8988T (cell line): ENCODE measurements at regions not wholly inside any gene's neighbourhood (a gene's known extent, or its start where the extent isn't known, plus 50 kb on each side); places are given as distances from the start of the nearest gene placed in this dataset.

Experiments
- DNase-seq: peaks from one replicate; pipeline ENCODE4 v3.0.0; 2011

DNA sequence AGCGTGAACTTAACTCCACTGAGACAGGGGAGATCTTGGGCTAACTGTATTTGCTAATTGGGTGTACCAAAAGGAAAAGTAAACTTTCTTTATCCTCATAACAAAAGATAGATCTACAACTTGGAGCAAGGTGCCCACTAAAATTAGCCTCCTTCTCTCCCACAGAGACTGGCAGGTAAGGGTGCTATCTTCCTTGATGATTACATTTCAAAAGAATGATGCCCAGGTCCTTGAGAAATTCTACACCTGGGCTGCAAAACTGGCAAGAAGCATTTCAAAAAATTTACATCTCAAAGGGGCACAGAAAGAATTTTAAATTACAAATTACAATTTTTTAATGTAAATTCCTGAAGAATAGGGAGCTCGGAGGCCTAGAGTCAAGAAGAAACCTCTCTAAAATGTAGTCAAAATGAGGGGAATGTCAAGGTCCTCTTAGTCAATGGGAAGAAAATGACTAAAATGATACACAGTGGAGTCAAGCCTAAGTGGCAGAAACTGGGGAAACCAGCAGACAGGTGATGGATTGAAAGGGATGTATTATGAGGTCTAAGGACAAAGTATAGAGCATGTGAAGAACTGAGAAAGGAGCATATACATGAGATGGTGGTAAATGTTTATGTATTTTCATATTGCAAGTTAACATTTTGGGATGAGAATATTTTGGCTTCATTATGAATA, 348.3 kb upstream of the TUSC1 start:
- no peak for DNase-seq

DNA sequence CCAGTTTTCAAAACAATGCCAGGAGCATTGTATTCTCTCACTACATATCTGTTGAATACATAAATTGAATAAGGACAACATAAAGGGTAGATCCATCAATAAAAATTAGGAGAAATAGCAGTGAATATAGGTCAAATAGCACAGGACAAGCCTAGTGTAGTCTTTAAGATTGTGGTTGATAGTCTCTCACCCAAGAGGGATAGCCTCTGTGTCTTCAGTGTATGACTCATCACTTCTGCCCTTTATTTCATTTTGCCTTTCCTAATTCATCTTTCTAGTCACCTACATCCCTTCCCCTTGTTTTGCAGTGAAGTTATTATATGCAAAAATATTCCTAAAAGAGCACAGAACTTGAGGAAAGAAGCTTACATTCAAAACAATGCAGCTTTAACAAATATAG, 335.0 kb upstream of the TUSC1 start:
- no peak for DNase-seq

DNA sequence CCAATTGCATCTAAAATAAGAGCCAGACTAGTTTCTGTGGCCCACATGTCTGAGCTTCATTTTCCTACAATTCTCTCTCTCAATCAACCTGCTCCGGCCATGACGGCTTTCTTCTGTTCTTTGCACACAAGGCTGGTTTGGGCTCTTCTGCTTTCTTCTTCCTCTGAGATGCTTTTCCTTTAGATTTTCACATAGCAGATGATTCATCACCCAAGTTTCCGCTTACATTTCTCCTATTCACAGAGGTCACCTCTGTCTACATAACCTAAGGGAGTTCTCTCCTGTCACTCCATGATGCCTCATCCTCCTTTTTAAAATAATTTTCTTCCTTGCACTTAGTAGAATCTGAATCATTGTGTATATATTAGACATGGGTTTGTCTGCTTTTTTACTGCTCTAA, 334.6 kb upstream of the TUSC1 start:
- DNase-seq = no peak

DNA sequence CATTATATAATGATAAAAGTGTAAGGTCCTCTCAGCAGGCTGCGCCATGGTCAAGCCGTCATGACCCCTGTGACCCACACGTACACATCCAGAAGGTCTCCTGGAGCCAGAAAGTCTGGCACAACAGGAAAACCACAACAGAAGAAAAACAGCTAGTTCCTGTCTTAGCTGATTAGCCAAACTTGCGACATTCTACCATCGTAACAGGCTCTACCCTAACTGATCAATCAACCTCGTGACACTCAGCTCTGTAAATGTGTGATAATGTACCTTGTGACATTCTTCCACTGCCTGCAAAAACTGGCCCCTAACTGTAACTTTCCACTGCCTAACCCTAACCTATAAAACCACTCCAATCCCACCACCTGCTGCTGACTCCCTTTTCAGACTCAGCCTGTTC, 316.4 kb upstream of the TUSC1 start:
- DNase-seq = no peak

DNA sequence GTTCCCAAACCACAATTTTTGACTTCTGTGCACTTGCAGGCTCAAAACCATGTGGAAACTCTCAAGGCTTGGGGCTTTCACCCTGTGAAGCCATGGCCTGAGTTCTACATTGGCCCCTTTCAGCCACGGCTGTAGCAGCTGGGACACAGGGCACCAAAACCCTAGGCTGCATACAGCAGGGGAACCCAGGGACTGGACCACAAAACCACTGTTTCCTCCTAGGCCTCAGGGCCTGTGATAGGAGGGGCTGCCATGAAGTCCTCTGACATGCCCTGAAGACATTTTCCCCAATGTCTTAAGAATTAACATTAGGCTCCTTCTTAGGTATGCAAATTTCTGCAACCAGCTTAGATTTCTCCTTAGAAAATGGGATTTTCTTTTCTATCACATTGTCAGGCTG, 312.1 kb upstream of the TUSC1 start:
- DNase-seq = no peak

DNA sequence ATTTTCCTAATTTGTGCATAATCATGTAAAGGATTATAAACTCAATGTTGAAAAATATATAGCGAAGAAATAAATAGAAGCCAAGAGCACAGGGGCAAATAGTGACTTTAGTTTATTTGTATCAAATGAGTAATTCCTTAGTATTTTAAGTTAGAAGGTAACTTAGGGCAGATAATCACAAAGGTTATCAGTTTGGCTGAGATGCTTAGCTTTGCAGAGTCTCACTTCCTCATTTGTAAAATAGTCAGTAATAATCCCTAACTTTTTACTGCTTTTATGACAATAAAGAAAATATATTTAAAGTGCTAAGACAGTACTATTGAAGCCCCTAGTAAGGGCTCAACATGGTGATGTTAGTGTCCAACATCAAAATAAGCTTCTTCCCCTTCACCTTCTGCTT, 297.4 kb upstream of the TUSC1 start:
- DNase-seq = no peak

DNA sequence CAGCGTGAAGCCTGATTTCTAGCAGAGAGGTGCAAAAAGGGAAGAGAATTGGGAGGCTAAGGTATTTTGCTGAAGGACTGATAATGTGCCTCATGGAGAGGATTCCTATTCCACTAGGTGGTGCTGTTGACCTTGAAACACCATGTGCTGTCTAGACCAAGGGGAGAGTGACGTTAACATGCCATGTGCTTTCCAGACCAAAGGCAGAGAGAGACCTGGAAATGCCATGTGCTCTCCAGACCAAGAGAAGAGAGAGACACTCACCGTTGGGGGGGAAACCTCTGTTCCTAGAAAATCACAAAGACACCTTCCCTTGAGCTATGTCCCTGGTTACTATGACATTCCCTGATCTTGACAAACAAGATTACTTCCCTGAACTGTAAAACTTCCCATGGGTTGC, 286.0 kb upstream of the TUSC1 start:
- DNase-seq = no peak

DNA sequence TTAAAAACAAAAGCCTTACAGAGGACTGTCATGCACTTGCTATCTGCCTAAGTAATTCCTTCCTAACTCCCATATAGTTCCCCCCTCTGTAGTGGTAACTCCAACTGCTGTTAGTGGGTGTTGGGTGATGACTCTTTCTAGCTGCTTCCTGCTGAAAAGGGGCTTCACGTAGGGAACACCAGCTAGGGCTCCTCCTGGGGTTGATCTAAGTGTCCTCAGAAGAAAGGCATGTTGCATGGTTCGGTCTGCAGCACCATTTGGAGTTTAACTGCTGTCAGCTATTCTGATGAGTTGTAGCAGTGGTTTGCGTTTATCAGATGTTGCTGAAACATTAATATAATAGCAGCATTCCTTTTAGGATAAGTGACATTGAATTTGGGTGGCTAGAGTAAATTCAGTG, 281.9 kb upstream of the TUSC1 start:
- DNase-seq = no peak

DNA sequence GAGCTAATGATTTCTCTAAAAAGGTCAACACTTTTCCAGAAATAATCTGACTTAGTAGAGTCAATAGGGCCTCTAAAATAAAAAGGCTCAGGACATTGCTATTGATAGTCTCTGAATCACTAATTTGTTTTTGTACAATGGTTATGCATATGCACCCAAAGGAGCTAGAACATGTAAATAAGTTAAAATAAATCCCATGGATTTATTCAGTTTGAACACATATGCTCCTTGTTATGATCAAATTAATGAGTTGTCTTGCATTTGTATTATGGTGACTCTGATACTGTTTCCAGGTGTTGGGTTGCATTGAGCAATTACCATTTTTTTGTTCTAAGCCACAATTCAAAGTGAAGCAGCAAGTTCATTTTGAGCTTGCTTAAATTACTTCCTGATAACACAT, 276.0 kb upstream of the TUSC1 start:
- no peak for DNase-seq

DNA sequence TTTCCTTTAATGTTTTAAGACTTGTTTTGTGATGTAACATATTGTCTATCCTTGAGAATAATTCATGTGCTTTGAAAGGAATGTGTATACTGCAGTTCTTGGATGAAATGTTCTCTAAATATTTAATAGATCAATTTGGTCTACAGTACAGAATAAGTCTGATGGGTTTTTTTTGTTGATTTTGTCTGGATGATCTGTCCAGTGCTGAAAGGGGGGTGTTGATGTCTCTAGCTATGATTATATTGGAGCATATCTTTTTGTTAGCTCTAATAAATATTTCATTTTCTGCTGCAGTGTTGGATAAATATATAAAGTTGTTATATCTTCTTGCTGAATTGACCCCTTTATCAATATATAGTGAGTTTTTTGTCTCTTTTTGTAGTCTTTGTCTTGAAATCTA, 269.9 kb upstream of the TUSC1 start:
- DNase-seq = no peak

DNA sequence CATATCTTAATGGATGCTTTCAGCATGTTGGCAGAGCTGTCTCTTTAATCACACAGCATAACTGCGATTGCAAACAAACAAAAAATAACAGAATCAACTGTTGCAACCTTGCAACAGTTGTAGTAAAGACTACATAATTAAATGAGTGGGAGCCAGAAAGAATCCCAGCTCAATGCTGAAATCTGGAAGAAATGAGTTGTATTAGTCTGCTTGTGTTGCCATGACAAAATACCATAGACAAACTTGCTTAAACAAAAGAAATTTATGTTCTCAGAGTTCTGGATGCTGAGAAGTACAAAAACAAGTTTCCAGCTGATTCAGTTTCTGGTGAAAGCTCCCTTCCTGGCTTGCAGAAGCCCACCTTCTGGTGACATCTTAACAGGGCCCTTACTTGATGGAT, 260.9 kb upstream of the TUSC1 start:
- DNase-seq = no peak

DNA sequence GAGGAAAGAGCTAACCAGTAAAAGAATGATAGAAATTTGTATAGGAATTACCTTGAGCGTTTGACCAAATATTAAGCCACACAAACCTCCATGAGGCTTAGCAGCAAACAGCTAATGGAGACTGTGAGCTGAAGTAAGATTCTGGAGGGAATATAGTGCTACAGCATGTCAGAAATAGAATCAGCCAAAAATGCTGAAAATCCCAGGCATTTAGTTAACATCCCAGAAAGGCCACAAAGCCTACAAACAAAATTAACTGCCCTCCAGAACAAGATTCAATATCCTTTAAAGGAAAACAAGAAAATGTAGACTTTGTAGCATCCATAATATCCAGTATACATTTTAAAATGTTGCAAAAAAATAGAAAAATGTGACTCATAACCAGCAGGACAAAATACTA, 257.8 kb upstream of the TUSC1 start:
- DNase-seq = no peak

DNA sequence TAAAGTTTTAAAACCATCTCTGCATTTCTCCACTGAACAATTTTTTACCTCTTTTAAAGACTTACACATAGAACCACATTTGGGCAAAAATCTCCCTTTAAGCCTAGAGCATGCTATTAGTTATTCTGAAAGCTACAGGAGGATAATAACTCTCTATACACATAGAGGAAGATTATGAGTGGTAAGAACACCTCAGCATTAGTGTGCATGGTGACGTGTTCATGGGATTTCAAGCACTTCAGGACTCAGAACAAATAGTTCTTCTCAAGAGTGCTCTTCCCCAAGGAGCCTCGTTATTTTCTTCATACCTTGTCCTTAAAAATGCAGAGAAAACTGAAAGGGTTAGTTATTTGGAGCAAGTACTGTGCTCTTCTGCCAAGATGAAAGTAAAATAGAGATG, 256.9 kb upstream of the TUSC1 start:
- no peak for DNase-seq

DNA sequence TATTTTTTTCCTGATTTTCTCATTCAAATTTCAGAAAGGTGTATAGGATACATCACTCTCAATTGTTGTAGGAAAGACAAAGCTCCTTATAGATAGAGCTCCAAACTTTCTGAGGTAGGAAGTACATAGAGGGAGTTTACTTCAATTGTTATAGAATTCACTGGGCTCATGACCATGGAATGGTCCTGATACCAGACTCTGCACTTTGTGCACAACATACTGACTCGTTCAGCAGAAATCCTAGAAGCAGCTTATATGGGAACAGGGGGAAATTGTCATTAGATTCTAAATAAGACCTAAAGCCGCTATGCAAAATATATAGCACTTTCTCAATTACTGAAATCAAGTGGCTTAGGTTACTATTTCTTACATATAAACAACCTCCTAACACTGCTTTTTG, 240.5 kb upstream of the TUSC1 start:
- DNase-seq = no peak

DNA sequence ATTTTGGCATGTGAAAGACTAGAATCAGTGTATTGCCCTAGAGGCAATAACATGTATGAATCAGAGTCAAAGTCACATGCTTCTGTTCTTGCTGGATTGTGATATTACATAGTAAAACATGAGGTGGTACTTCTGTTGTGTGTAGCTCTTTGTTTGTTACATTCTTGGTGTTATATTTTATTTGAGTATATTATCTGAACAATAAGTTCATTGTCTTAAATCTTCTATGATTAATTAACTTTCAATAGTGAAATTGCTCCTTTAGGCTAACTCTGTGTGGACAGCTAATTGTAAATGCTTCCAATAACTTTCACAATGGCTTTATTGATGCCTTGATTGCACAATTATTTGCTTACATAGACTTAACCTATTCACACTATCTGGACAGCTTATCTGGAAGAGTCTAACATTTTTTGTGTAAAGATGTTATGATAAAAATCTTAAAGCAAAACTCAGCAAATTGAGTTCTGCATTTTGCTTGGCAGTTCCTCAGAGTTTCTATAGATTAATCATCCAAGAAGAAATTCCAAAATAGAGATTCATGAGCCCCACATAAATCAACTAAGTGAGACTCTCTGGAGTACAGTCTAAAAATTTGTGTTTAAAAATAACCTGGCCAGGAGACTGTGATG, 239.6 kb upstream of the TUSC1 start:
- no peak for DNase-seq

DNA sequence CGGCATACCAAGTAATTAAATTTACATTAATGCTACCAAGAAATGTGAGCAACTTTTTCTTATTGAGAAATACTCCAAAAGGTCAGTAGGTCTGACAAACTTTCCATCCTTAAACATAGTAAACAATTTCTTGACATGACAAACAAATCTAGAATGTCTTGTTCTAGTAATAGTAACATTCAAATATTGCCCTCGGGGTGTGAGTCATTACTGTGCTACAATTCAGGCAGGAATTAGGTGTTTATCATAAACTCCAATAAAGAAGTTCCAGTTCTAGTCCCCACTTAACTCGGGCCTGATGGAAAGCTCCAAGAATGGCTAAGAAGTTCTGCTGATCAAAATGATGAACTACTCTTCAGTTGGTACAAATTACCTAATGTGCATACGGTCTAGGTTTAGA, 235.6 kb upstream of the TUSC1 start:
- no peak for DNase-seq

DNA sequence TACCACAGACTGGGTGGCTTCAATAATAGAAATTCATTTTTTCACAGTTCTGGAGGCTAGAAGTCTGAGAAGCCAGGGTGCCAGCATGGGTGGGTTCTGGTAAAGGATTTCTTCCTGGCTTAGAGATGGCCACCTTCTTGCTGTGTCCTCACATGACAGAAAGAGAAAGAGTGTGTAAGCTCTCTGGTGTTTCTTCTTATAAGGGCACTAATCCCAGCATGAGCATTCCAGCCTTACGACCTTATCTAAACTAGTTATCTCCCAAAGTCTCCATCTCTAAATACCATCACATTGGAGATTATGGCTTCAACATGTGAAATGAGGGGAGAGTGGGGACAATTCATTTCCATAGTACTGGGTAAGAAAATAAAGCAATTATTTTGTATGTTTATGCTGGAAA, 226.5 kb upstream of the TUSC1 start:
- DNase-seq = no peak

DNA sequence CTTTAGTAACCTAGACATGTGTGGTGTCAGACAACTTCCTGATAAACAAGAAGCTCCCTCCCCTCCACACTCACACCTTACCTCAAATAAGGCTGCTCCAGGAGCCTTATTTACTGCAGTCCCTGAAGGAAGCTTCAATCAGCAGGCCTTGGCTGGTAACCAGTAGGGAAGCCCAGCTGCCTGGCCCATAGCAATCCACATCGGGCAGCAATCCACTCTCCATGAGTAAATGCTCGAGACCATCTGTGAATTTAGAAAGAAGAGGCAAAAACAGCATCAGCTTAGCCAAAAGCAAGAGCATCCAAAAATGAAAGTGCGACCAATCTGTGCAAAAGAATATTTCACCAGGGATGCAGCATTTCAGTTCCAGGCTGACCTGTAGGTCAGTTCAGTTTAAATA, 213.3 kb upstream of the TUSC1 start:
- DNase-seq = no peak

DNA sequence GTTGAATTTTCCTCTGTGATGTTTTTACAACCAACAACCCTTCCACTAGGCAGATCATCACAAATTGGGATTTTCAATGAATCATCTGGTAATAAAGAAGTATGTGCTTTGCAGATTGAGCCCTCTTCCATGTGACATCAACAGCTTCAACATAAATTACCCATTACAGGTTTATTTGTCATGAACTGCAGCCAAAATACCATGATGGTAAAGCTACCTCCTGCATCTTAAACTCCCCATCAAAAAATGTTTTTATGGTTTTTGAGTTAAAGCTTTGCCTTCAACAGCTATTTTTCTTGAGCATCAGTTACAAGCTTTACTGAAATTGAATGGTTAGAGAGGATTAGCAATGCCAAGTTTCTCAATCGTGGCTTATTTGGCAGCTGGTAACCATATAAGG, 211.4 kb upstream of the TUSC1 start:
- DNase-seq = no peak

DNA sequence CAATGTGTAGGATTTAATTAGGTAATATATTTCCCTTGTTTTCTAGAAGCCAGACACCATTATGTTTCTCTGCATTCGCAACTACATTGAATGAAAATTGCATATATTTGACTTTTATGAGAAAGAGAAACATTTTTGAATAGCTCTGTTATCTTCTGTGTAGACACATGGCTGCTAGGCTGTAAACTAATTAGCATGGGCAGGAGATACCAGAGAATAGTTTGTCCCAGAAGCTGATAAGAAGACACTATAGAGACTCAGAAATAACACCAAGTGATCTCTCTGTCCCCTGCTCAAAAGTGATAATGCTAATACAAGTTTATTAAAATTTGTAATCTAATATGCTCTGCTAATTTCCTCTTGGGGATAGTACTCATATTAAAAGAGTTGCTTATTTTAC, 198.0 kb upstream of the TUSC1 start:
- no peak for DNase-seq

DNA sequence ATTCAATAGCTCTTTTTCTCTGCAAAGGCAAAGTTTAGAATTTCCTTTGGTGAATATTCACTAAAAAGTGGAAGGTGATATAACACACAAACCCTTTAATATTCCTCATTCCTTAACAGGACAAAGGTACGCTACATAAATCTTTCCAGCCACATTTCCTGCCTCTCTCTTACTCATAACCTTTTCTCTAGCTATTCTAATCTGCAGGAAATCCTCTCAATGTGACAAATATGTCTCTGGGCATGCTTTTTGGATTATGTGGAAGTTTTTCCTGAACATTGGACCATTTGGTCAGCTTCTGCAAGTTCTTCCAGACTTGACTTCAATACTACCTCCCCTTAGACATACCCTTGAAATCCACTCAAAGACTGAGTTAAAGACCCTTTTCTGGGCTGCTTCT, 186.3 kb upstream of the TUSC1 start:
- no peak for DNase-seq

DNA sequence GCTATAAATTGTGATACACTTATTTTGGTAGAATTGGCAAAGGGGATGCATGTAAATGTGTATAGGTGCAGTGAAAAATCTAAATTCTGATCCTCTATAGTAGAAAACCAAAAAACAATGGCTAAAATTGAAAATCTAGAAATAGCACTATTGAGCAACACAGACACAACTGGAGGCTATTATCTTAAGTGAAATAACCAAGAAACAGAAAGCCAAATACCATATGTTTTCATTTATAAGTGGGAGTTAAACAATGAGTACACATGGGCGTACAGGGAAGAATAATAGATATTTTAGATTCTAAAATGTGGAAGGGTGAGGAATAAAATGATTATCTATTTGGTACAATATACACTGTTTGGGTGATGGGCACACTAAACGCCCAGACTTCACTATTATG, 183.2 kb upstream of the TUSC1 start:
- no peak for DNase-seq

DNA sequence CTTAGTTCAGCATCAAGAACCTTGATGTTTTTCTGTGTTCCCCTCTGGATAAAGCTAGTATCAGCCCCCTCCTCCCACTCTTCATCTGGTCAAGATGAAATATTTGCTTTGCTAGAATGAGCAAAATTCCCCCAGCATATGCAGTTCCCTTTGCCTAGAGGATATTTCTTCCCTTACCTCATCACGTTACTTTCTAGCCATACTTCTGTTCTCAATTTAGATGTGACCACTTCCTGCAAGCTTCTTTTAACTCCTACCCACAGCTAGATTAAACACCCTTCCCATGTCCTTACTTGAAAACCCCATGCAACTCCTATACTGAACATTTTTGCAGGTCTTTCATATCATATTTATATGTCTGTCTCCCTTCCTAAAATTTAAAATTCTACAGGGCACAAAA, 178.9 kb upstream of the TUSC1 start:
- no peak for DNase-seq

DNA sequence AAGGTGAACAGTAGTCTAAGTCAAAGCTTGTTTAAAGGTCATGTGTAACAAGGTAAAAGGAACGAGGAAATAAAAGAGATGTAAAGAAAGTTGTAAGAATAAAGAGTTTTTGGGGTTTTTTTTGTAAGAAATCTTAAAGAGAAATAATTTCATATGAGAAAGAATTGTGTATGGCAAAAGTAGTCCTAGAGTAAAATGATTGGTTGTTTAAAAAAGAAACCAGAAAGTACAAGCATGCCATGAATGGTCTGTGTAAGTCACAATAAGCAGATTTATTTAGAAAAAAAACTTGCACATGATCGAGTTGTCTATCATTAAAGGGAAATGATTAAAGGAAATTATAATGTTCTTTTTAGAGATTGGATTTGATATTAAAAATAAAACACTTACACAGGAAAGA, 172.6 kb upstream of the TUSC1 start:
- DNase-seq = no peak

DNA sequence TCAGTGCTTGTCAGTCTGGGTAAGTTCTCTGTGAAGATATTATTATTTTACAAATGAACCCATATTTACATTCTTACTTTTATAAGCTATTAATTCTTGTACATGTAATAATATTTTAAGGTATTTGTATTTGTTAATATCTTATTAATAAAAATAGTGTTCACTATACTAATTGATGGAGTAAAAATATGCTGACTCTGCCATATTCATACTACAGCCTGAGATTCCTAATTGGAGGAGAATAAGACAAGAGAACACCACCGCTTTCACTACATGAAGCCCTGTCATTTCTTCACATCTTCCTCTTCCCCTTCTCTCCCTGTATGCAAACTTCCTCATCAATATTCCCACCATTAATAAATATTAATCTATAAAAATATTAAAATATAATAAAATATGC, 167.6 kb upstream of the TUSC1 start:
- no peak for DNase-seq

DNA sequence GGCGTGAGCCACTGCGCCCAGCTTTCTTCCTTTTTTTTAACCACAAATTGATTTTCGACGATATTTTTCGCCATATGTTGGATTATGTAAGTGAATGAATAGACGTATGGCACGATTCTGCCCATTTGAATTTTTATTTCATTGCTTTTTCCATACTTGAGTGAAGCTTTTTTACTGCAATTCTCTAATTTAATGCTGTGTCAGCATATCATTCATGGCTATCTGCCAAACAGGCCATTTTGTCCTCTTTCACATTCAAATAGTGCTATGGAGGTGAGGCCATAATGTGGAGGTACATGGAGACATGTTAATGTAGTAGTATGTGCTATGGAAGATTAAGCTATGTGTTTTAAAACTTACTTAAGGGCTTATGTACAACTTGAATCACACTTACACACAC, 152.1 kb upstream of the TUSC1 start:
- no peak for DNase-seq
